ENCODE measurements at regions not wholly inside any gene's neighbourhood (a gene's known extent, or its start where the extent isn't known, plus 50 kb on each side); places are given as distances from the start of the nearest gene placed in this dataset.

DNA sequence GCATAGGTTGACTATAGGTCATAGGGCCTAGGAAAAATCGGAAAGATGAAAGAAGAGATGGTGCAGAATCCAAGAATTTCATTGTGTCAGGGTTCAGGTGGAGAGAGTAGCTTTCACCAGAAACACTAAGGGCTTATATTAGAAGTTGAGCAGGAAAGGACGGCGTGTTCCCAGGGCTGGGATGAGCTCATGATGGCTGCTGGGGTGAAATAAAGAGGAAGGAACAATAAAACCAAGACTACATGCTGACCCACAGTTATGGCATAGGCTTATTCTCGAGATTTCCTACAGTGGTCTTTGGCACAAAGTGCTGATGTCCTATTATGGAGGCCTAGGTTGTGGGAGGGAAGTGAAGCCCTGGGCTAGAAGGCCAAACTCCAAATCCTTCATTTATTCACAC lies 195.8 kb downstream of the PTEN start:
- no peak for DNase-seq (ENCODE audit: low read depth in 2 of 2)

DNA sequence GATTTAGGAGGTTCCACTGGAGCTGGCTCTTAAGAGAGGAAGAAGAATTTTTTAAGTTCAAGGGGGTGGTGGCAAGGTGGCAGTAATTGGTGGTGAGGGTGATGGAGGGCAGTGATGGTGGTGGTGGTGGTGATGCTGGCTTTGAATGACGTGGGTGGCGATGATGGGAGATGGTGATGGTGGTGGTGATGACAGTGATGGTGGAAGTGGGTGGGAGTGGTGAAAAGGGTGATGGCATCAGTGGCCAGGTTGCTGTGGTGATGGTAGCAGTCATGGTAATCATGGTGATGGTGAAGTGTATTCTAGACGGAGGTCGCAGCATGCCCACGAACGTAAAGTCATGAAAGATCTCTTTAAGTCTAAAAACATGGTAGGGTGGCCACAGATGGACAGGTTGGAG lies 197.3 kb downstream of the PTEN start:
- DNase-seq (ENCODE audit: low read depth in 2 of 2) = no peak

DNA sequence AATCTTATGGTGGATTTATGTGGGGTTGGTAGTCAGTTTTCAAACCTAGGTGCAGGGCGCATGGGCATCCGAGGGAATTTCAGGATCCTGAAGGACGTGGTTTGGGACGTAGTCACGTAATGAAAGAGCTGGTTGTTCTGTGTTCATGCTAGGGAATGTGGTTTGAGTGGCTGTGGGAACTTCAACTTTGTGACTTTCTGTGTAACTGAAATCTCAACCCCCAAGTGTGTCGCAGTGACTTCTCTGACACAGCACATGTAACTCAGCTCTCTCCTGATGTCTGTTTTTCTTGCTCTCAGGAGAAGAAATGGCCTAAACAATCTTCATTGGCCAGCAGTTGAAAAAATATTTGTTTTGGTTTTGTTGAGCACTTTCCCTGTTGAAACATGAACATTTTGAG lies 199.0 kb downstream of the PTEN start:
- DNase-seq (ENCODE audit: low read depth in 2 of 2) = no peak

DNA sequence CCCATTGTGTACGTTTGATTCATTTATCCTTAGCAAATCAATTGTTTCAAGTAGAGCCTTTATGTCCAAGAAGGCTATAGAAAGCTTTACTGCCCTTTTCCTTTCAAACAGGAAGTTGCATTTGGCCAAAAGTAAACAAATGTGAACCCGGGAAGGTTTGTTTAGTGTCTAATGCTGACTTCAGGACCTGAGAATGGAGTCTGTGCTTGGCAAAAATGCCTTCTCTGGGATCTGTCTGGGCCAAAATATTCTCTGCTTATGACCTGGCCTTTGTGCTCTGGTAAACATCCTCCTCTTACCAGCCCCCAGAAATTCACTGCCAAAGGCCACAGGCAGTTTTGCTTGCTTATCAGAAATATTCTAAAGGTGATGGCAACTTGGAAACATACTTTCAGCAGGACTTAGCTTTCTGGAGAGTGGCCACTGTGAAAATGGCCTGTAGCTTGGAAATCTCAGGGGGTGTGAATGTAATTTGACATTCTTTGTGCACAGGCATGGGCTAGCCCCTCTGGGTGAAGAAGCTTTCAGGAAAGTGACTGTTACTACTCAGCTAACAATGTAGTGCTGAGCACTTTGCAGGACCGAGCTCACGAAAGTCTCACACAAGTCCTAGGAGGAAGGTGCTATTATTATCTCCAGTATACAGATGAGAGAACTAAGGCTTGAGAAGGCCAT lies 199.5 kb downstream of the PTEN start:
- no peak for DNase-seq (ENCODE audit: low read depth in 2 of 2)

DNA sequence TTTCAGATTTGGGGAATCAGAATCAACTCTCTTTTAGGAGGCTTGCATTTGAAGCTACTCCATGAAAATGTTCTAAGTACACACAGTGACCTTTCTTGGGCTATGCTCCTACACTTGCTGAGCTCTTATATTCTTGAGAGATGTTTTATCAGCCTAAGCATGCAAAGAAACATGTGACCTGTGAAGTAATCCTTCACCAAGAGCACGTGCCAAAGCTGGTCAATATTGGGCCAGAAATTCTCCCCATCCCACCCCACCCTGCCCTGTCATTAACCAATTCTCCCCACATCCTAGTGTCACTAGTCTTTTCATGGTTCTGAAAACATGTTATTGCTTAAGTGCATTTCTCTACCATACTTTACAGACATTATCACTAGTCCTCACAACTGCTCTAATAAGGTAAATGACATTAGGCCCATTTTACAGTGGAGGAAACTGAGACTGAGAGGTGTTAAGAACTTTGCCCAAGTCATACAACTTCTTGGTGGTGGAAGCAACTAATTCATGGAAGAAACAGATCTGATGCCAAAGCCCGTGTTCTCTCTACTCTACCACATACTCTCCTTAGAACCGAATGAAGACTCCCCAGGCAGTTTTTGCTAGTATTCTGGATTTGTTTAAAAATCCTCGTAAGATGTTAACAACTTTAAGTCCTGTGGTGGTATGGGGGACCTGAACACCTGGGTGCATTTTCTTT lies 200.6 kb downstream of the PTEN start:
- no peak for DNase-seq (ENCODE audit: low read depth in 2 of 2)

DNA sequence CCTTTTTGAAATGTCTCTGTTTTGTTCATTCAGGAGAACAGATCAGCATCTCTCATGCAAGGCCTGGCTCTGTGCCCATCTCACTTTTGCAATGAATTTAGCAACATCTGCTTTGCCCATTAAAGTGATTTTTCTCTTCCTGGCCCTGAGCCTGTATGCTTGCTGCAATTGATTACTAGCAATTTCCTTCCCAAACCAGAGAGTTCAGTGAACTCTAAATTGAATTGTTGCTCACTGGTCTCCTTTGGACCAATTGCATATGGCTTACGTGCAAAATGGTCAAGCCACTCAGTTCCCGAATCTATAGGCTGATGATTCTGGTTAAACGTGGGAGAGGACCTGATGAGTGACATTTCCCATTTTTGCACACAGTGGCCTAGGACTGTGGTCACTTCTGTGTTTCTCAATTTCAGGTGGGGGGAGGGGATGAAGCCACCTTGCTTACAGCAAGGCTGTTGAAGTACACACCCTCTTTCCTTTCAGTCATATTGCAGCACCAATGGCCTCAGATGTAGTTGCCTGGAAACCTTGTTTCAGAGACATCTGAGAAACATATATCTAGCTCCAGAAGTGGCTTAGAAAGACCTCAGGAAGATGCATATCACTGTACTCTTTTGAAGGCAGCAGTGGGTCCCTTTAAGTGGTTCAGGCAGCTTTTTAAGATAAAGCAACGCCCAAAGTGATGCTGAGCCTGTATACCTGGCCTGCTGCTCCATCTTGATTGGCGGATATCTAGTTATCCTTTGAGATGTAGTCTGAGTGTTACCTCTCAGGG lies 201.4 kb downstream of the PTEN start:
- DNase-seq (ENCODE audit: low read depth in 2 of 2) = no peak

DNA sequence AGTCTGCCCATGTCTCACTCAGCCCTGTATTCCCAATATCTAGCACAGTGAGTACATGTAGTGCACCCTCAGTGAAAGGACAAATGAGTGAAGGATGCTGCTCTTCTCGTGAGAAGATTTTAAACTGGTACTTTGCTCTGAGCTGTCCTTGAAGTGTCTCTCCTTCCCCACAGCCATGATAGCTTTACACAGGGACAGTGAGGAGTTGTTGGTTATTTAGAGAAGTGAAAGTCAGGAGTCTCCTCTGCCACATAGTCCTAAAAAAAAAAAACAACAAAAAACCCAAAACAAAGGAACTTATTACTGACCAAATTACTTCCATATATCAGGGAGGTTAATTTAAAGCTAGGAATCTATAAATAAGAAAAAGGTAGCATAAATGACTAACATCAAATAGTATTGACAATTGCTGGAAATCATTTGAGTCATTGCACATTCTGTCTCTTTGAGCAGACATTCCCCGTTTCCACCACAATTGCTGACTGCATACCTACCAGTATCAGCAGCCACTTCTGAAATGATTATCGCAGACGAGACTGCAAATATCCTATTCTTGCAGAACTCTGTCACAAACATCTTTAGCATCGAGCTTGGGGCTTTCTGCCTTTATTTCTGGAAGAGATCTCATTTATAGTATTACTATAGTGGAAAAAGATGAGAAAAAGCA lies 202.1 kb downstream of the PTEN start:
- DNase-seq (ENCODE audit: low read depth in 2 of 2) = no peak

DNA sequence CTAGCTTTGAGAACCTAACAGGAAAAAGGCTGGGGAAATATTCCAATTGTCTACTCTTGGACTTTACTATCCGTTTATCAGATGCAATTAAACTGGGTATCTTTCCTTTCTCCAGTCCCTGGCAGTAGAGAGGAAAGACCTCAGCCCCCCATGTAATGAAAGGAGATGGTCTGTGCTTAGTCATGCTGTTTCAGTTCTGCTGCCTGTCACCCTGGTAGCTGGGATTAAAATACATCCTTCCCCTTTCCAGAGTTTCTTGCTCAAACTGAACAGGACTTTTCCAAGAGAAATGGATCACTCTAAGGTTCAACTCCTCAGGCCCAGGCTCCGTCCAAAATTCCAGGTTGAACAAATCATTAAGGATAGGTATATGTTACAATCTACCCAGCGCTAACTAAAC lies 202.9 kb downstream of the PTEN start:
- DNase-seq (ENCODE audit: low read depth in 2 of 2) = no peak

DNA sequence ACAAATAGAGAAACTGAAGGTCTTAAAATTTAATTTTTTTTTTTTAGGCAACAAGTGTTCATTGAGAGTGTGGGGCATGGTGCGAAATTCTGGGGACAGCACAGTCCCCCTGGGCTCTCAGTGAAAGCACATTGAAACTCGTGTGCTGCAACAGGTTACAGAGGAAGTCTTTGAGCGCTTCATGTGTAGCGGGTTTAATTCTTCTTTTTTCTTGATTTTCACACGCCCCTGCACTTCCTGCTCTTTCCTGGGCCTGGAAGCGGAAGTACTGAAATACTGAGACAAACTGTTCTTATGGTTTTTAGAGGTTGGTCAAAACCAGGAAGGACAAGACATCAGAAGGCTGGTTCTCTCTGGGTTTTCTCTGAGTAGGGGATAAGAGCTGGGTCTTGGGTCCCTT lies 203.5 kb downstream of the PTEN start:
- no peak for DNase-seq (ENCODE audit: low read depth in 2 of 2)

DNA sequence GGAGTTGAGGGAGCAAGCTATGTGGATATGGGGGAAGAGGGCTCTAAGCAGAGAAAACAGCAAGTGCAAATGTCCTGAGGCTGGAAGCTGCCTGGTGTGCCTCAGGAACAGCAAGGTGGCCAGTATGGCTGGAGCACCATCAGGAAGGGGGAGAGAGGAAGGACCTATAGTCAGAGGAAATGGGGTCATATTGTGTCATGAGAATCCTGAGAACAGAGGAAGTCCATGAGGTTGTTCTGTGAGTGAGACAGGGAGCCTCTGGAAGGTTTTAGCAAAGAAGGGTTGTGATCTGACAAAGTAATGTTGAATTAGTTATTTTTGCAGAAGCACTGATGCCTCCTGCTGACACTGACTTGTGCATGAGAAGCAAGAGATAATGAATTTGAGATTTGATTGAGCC lies 204.3 kb downstream of the PTEN start:
- DNase-seq (ENCODE audit: low read depth in 2 of 2) = no peak

DNA sequence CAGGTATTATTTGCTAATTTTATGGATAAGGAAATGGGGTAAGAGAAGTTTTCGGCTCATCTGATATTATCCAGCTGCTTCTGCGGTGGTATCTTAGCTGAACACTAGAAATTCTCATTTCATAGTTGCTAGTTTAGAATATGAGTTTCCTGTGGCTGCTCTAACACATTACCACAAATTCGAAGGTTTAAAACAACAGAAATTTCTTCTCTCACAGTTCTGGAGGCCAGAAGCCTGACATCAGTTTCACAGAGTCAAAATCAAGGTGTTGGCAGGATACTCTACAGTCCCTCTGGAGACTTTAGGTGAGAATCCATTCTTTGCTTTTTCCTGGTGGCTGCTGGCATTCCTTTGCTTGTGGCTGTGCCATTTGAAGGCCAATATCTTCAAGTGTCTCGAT lies 205.9 kb downstream of the PTEN start:
- no peak for DNase-seq (ENCODE audit: low read depth in 2 of 2)

DNA sequence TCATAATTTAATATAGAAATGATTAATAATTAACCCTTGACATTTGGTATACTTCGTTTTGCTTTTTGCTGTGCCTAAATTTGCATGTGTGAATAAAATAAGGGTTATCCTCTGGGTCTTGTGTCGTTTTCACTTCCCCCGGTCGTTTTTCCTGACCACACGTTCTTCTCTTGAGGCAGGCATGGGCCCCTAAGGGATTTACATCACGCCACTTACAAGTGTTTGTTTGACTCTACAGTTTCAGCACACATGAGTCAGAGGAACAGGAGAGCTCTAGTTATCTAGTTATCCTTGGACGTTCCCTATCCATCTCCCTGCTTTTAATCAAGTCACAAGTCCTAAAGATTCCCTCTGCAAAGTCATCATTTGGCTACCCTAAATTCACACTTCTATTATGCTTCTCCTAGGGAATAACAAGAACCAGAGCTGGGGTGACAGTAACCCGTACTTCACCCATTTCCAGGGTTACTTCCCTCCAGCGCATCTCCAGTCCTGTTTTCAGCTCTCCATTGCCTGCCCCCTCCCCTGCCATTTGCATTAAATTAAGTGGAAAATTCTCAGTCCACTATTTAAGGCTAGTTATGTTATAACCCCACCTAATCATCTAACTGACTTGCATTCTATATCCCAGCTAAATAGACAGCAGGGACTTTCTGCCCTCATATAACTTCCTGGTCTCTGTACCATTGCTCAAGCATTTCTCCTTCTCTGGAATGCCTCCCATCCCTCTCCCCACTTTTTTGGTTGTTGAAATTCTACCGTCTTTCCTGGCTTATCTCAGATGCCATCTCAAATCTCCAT lies 206.9 kb downstream of the PTEN start:
- DNase-seq (ENCODE audit: low read depth in 2 of 2) = no peak

DNA sequence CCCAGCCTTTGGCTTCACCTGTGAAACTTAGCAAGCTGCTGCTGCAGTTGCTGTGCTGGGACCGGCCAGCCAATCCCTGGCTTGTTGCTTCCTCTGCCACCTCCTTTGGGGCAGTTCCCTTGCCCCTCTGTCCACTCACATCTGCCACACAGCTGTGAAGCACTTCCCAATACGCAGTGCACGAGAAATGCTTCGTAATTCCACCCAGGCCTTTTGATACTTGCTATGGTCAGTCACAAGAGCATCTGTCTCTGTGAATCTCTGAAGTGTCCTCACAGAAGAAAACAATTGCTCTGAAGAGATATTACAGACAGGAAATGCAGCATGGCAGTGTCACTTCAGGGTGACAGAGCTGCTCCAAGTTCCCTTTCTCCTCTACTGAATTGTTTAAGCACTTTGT lies 208.5 kb downstream of the PTEN start:
- no peak for DNase-seq (ENCODE audit: low read depth in 2 of 2)

DNA sequence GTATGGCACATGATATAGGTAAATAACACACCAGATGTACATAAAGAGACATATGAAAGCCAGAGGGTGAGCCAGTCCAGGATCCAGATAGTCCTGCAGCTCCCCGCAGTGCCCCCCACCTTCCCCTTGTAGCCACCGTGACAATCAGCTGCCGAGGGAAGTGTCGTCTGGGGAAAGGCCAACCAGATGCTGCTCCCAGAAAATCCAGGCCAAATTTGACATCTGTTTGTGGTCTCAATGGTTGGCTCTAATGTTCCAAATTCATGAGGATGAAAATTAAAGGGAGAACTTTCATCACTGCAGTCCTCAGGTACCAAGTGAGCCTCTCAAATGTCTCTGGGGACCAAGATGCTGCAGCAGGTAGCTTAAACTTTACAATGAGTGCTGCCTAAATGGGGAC lies 210.3 kb downstream of the PTEN start:
- DNase-seq (ENCODE audit: low read depth in 2 of 2) = no peak

DNA sequence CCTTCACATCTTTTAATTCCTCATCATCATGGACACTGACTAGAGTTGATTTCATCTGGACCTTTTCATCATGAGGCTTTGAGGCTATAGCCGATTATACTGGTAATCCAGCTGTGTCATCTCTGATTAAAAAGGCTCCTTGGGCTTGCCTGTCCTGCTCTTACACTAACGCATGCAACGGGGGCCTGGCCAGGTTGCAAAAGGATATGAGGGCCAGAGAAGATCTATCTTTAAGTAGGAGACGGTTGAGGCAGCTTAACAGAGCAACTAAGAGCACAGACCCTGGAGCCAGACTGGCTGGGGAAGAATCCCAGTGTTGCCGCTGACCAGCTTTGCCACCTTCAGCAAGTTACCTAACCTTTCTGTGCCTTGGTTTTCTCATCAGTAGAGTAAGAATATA lies 211.5 kb downstream of the PTEN start:
- no peak for DNase-seq (ENCODE audit: low read depth in 2 of 2)

DNA sequence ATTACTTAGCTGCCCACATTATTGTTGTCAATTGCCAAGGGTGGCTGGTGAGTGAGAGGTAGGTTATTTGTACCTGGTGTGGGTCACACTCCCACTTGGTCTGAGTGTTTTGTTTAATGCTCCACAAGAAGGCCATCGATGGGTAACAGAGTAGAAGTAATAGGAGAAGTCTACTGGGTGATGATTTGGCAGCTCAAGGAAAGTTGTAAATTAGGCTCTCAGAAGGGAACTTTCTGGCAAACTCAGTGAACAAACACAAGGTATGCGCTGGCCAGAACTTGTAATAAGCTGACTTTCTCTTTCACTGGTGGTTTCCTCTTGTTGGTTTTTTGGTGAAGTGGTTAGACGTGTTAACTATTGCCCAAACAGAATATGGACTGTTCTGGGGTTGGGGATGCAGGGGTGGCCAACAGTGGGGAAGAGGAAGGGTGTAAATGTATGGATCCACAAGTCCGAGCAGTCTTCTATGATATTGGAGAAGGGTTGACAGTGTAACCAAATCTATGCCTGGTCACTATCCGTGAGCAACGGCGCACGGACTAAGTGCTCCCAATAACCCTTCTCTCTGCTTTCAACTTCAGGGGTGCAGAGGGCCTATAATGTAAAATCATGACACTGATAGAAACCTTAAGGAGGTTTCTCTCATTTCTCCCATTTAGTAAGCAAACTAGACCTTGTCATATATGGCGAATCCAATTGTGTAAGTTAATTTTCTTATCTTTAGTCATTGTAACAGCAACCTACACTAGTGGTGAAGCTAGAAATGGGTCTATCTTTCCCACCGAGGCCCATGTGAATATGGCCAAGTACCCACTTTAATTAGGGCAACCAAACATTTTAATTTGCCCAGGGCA lies 212.8 kb downstream of the PTEN start:
- DNase-seq (ENCODE audit: low read depth in 2 of 2) = no peak

DNA sequence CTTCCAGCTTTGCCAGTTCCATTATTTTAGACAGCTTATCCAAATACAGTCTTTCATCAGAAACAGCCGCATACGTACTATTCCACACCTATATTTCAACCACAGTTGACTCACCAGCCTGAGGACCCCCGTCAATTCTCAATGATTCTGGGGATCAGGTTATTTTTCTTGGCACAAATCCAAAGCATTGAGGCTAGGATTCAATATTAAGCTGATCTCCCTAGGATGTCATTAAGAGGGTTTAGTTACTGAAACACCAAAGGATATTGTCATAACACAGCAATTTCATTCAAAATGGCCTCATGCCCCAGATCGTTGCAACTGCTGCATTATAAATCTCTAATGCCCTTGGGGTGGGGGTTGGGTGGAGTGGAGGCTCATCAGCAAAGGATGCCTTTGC lies 214.6 kb downstream of the PTEN start:
- no peak for DNase-seq (ENCODE audit: low read depth in 2 of 2)

DNA sequence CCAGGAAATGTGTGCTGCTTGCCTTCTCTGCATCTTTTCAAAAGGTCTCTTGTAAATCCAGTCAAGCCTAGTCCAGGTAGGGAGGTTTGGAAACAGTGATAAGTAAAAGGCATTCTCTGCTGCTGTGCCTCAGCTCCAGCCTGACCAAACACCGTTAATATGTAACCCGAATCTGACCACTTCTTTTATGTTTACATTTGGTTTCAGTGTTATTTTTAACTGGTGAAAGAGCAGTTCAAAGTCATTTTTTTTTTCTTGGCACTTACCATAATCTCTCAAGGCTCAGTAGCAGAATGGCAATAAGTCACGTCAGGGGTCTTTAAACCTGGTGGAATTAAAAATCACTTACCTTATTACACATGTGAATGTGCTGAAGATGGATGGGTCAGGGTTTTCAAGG lies 216.8 kb downstream of the PTEN start:
- DNase-seq (ENCODE audit: low read depth in 2 of 2) = no peak

DNA sequence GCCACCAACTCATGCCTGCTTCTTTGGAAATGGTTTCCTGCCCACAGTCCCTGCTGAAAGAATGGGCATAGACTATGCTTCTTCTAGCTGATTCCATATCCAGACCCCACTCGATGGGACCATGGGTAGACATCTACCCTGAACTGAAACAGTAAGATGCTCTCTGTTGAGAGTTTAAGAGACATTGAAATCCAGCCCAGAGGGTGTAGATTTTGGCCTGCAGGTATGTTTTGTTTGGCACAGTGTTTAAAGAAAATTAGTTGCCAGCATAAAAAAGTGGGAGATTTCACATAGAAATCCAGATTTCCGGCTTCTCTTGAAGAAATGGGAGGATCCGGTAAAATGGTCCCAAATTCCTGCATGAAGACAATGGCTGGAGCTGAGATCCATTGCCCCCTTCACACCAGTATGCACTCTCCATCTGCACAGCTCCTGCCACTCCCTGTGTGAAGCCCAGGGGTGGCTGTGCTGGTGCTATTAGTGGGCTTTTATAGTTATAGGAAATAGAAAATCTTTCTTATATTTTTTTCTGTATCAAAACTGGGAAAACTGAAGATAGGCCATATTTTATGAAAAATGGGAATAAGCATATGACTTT lies 218.1 kb downstream of the PTEN start:
- no peak for DNase-seq (ENCODE audit: low read depth in 2 of 2)

DNA sequence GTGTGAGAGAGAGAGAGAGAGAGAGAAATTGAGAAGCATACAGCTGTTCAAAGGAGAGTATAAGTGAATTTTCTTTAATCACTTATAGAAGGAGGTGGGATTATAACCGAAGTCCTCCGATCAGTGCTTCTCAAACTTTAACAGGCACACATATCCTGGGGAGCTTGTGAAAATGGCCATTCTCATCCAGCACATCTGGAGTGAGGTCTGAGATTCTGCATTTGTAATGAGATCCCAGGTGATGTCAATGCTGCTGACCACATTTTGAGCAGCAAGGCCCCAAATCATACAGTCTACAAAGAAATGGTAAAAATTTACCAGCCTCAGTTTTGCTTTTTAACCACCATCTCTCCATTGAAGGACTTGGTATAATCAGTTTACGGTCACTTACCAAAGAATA lies 219.0 kb downstream of the PTEN start:
- DNase-seq (ENCODE audit: low read depth in 2 of 2) = no peak
